Neural cell (in vitro differentiated cells): ENCODE measurements at regions not wholly inside any gene's neighbourhood (a gene's known extent, or its start where the extent isn't known, plus 50 kb on each side); places are given as distances from the start of the nearest gene placed in this dataset.

ENCODE experiments used
- H2AFZ ChIP-seq: fragments of 200-600, 300-800 bp; sonication (generic), shearing (Covaris generic); 2 replicates; pipeline ENCODE4 v1.6.0; 2014; ENCODE audit warnings: low read depth, mild to moderate bottlenecking, antibody characterized with exemption, low read length, moderate library complexity
- H3F3A ChIP-seq: fragments of 200-600 bp; shearing (Covaris generic); 2 replicates; pipeline ENCODE4 v1.6.1; 2016; ENCODE audit warnings: mild to moderate bottlenecking, moderate library complexity, mixed read lengths, antibody characterized with exemption, low read length; ENCODE audit not compliant: insufficient read depth, poor library complexity, severe bottlenecking
- H3K27ac ChIP-seq: fragments of 200-600, 300-800 bp; sonication (generic), shearing (Covaris generic); 2 replicates; pipeline ENCODE4 v1.5.1; 2014; ENCODE audit warnings: mild to moderate bottlenecking, low read length, moderate library complexity
- H3K27me3 ChIP-seq: fragments of 300-800, 200-600 bp; sonication (generic), shearing (Covaris generic); 2 replicates; pipeline ENCODE4 v1.6.0; 2014; ENCODE audit warnings: mild to moderate bottlenecking, low read depth, low read length, moderate library complexity; ENCODE audit not compliant: insufficient read depth
- H3K36me3 ChIP-seq: fragments of 300-800, 200-600 bp; sonication (generic), shearing (Covaris generic); 2 replicates; pipeline ENCODE4 v1.5.1; 2014; ENCODE audit warnings: mild to moderate bottlenecking, antibody characterized with exemption, low read length, moderate library complexity; ENCODE audit not compliant: insufficient read depth
- H3K4me2 ChIP-seq: fragments of 300-800, 200-600 bp; sonication (generic), shearing (Covaris generic); 2 replicates; pipeline ENCODE4 v1.6.0; 2014; ENCODE audit warnings: mild to moderate bottlenecking, low read length
- H3K4me3 ChIP-seq: fragments of 300-800, 200-600 bp; sonication (generic), shearing (Covaris generic); 2 replicates; pipeline ENCODE4 v1.5.1; 2014; ENCODE audit warnings: mild to moderate bottlenecking, low read length, moderate library complexity
- H3K79me2 ChIP-seq: fragments of 200-600 bp; shearing (Covaris generic); replicated peaks from 2 replicates; pipeline ENCODE4 v1.6.0; 2014; ENCODE audit warnings: mild to moderate bottlenecking, low read length, moderate library complexity; ENCODE audit not compliant: insufficient read depth
- H3K9ac ChIP-seq: fragments of 300-800, 200-600 bp; sonication (generic), shearing (Covaris generic); 2 replicates; pipeline ENCODE4 v1.6.1; 2016; ENCODE audit warnings: mild to moderate bottlenecking, low read length, mixed read lengths
- H3K9me2 ChIP-seq: fragments of 200-600 bp; shearing (Covaris generic); 2 replicates; pipeline ENCODE4 v1.6.1; 2016; ENCODE audit warnings: mild to moderate bottlenecking, low read length, mixed read lengths; ENCODE audit not compliant: insufficient read depth
- H3K9me3 ChIP-seq: fragments of 200-600, 300-800 bp; sonication (generic), shearing (Covaris generic); 2 replicates; pipeline ENCODE4 v1.6.1; 2016; ENCODE audit warnings: mild to moderate bottlenecking, mixed run types, low read length, moderate library complexity, mixed read lengths
- H4K20me1 ChIP-seq: fragments of 200-600 bp; shearing (Covaris generic); 2 replicates; pipeline ENCODE4 v1.6.1; 2016; ENCODE audit warnings: mild to moderate bottlenecking, mixed run types; ENCODE audit not compliant: insufficient read depth
- EP300 ChIP-seq: fragments of 450-650 bp; conservative IDR thresholded peaks from 2 replicates; pipeline ENCODE4 v1.6.1; 2014; ENCODE audit warnings: antibody characterized with exemption, mild to moderate bottlenecking, moderate library complexity; ENCODE audit not compliant: poor library complexity, severe bottlenecking
- EZH2 ChIP-seq: fragments of 200-600, 300-800 bp; shearing (Covaris generic), sonication (generic); IDR thresholded peaks from 2 replicates; pipeline ENCODE4 v1.6.1; 2014; ENCODE audit warnings: antibody characterized with exemption, low read length, borderline replicate concordance, mild to moderate bottlenecking; ENCODE audit not compliant: insufficient read depth, poor library complexity, severe bottlenecking
- MXI1 ChIP-seq: fragments of 450-650 bp; conservative IDR thresholded peaks from 2 replicates; pipeline ENCODE4 v1.6.1; 2014; ENCODE audit warnings: antibody characterized with exemption, mild to moderate bottlenecking; ENCODE audit not compliant: poor library complexity, severe bottlenecking
- POLR2AphosphoS5 ChIP-seq: IDR thresholded peaks from 2 replicates; pipeline ENCODE4 v1.6.1; 2012
- RAD21 ChIP-seq: fragments of 450-650 bp; conservative IDR thresholded peaks from 2 replicates; pipeline ENCODE4 v1.6.1; 2014; ENCODE audit warnings: antibody characterized with exemption, mild to moderate bottlenecking, moderate library complexity
- SMC3 ChIP-seq: fragments of 450-650 bp; conservative IDR thresholded peaks from 2 replicates; pipeline ENCODE4 v1.6.1; 2014; ENCODE audit warnings: antibody characterized with exemption, mild to moderate bottlenecking, moderate library complexity; ENCODE audit not compliant: poor library complexity
- TAF1 ChIP-seq: IDR thresholded peaks from 2 replicates; pipeline ENCODE4 v1.6.1; 2012; ENCODE audit warnings: low read depth
- TF ChIP-seq, protein P1 (sequence below): fragments of 450-650 bp; IDR thresholded peaks from 2 replicates; pipeline ENCODE4 v1.5.1; 2014; ENCODE audit warnings: antibody characterized with exemption, mild to moderate bottlenecking, moderate library complexity; ENCODE audit not compliant: poor library complexity, severe bottlenecking
- TF ChIP-seq, protein P2 (sequence below): IDR thresholded peaks from 2 replicates; pipeline ENCODE4 v1.6.1; 2012; ENCODE audit warnings: borderline replicate concordance

DNA sequence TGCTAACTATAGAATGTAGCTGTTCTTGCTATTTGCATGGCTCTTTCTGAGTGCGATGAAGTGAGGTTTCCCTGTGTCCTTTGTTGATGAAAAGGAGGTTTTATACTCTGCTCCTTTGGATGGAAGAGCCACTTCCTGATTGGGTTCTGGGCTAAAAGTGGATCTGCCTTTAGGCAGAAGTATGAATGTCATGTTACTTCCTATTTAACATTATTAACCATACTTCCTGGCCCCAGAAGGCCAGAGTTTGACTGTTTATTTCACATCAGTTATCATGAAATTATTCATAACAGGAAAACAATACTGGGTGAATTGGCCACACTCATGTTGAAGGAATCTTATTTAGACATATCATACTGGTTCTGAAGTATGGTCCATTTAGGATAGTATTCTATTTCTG is 386.2 kb downstream of the PCDH7 start (continued):
- TF ChIP-seq, protein P1, sequence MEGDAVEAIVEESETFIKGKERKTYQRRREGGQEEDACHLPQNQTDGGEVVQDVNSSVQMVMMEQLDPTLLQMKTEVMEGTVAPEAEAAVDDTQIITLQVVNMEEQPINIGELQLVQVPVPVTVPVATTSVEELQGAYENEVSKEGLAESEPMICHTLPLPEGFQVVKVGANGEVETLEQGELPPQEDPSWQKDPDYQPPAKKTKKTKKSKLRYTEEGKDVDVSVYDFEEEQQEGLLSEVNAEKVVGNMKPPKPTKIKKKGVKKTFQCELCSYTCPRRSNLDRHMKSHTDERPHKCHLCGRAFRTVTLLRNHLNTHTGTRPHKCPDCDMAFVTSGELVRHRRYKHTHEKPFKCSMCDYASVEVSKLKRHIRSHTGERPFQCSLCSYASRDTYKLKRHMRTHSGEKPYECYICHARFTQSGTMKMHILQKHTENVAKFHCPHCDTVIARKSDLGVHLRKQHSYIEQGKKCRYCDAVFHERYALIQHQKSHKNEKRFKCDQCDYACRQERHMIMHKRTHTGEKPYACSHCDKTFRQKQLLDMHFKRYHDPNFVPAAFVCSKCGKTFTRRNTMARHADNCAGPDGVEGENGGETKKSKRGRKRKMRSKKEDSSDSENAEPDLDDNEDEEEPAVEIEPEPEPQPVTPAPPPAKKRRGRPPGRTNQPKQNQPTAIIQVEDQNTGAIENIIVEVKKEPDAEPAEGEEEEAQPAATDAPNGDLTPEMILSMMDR = no peak

GRCh38 chr4:31107362-31107761 is 387.2 kb downstream of the PCDH7 start:
- Histone ChIP-seq H3K36me3 (no peaks in the 10 kb centered on the region), H2AFZ (no peak overlapping the region), H4K20me1 (no peaks in the 10 kb centered on the region), H3K4me3 (no peak overlapping the region), H3K9ac (no peak overlapping the region), H3K9me3 (no peaks in the 10 kb centered on the region), H3K9me2 (no peaks in the 10 kb centered on the region), H3K4me2 (no peak overlapping the region), H3K27me3 (no peaks in the 10 kb centered on the region), H3K79me2 (no peaks in the 10 kb centered on the region), H3F3A (peaks cover 9% of the 10 kb centered on the region), H3K27ac (peak overlapping the region; percentile 32)
- TF ChIP-seq, protein P2, sequence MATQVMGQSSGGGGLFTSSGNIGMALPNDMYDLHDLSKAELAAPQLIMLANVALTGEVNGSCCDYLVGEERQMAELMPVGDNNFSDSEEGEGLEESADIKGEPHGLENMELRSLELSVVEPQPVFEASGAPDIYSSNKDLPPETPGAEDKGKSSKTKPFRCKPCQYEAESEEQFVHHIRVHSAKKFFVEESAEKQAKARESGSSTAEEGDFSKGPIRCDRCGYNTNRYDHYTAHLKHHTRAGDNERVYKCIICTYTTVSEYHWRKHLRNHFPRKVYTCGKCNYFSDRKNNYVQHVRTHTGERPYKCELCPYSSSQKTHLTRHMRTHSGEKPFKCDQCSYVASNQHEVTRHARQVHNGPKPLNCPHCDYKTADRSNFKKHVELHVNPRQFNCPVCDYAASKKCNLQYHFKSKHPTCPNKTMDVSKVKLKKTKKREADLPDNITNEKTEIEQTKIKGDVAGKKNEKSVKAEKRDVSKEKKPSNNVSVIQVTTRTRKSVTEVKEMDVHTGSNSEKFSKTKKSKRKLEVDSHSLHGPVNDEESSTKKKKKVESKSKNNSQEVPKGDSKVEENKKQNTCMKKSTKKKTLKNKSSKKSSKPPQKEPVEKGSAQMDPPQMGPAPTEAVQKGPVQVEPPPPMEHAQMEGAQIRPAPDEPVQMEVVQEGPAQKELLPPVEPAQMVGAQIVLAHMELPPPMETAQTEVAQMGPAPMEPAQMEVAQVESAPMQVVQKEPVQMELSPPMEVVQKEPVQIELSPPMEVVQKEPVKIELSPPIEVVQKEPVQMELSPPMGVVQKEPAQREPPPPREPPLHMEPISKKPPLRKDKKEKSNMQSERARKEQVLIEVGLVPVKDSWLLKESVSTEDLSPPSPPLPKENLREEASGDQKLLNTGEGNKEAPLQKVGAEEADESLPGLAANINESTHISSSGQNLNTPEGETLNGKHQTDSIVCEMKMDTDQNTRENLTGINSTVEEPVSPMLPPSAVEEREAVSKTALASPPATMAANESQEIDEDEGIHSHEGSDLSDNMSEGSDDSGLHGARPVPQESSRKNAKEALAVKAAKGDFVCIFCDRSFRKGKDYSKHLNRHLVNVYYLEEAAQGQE = peak; percentile 37
- TF ChIP-seq EP300 (peak; percentile 87), EZH2 (no peak), RAD21 (peak; percentile 11)

- Histone ChIP-seq H3K36me3 (no peaks in the 10 kb centered on the region), H3K4me2 (no peak overlapping the region), H4K20me1 (no peaks in the 10 kb centered on the region), H3K27me3 (no peaks in the 10 kb centered on the region), H3K27ac (no peak overlapping the region), H3F3A (peaks cover 9% of the 10 kb centered on the region), H2AFZ (no peak overlapping the region), H3K79me2 (no peaks in the 10 kb centered on the region), H3K4me3 (no peak overlapping the region), H3K9me3 (no peaks in the 10 kb centered on the region), H3K9ac (no peak overlapping the region), H3K9me2 (no peaks in the 10 kb centered on the region)
- no peak for TF ChIP-seq TAF1
- TF ChIP-seq, protein P2 = no peak
- TF ChIP-seq MXI1 = no peak
- TF ChIP-seq POLR2AphosphoS5 = no peak
- TF ChIP-seq RAD21 = no peak
- TF ChIP-seq SMC3 = no peak
Observed at GRCh38 chr4:31108762-31109161, 388.6 kb downstream of the PCDH7 start.
